GM13976 (cell line): ENCODE measurements at regions not wholly inside any gene's neighbourhood (a gene's known extent, or its start where the extent isn't known, plus 50 kb on each side); places are given as distances from the start of the nearest gene placed in this dataset.

Source experiments
- DNase-seq: peaks from one replicate; pipeline ENCODE4 v3.0.0; 2012; ENCODE audit warnings: low spot score
- CTCF ChIP-seq: IDR thresholded peaks from 2 replicates; pipeline ENCODE4 v1.5.1; 2012; ENCODE audit warnings: borderline replicate concordance, mild to moderate bottlenecking; ENCODE audit not compliant: insufficient read depth; ENCODE audit errors: extremely low read depth, missing control alignments, control extremely low read depth
- in situ Hi-C: fragments of 300-500 bp; cut with MboI; formaldehyde crosslinking; loops from one replicate; pipeline ENCODE4 v1.12.0; 2022; ENCODE audit warnings: low sequenced_read_pairs, mixed read lengths, inconsistent platforms; ENCODE audit not compliant: unreplicated experiment

GRCh38 chr3:180295811-180296210 is 259.1 kb upstream of the PEX5L start:
- in situ Hi-C loops = no loop called here
- TF ChIP-seq CTCF = no peak
- DNase-seq = no peak

- in situ Hi-C loops = no loop called here
- no peak for TF ChIP-seq CTCF
- DNase-seq = no peak
Observed at GRCh38 chr3:180296971-180297370, 260.2 kb upstream of the PEX5L start.

- in situ Hi-C loops = no loop called here
- no peak for DNase-seq
- no peak for TF ChIP-seq CTCF
Observed at GRCh38 chr3:180306155-180306554, 269.4 kb upstream of the PEX5L start.

GRCh38 chr3:180306691-180307090 is 270.0 kb upstream of the PEX5L start:
- TF ChIP-seq CTCF = no peak
- DNase-seq = no peak
- in situ Hi-C loops = no loop called here

- in situ Hi-C loops = no loop called here
- DNase-seq = no peak
- TF ChIP-seq CTCF = no peak
Observed at GRCh38 chr3:180311242-180311641, 274.5 kb upstream of the PEX5L start.

GRCh38 chr3:180316321-180316720 is 279.6 kb upstream of the PEX5L start:
- TF ChIP-seq CTCF = no peak
- DNase-seq = no peak
- in situ Hi-C loops = no loop called here

GRCh38 chr3:180319461-180319860 is 282.5 kb upstream of the TTC14 start:
- no peak for DNase-seq

More at GRCh38 chr3:180319461-180319860, 282.5 kb upstream of the TTC14 start:
- TF ChIP-seq CTCF = no peak
- in situ Hi-C loops = no loop called here
